CD4-positive, alpha-beta T cell (primary cell): ENCODE measurements at regions not wholly inside any gene's neighbourhood (a gene's known extent, or its start where the extent isn't known, plus 50 kb on each side); places are given as distances from the start of the nearest gene placed in this dataset.

Source experiments
- ATAC-seq: fragments of 200-7000 bp; cut with Tn5 transposase; one replicate; pipeline ENCODE4 v1.10.0; 2022; ENCODE audit warnings: mild to moderate bottlenecking; ENCODE audit not compliant: poor library complexity
- CTCF ChIA-PET: fragments of 350-600 bp; sonication (Branson Sonifier 250); formaldehyde crosslinking; loops from one replicate; lab custom pipeline; 2021; ENCODE audit warnings: antibody characterized with exemption, inconsistent platforms; lab: Charles Lee
- POLR2A ChIA-PET: fragments of 350-600 bp; sonication (Branson Sonifier 250); formaldehyde crosslinking; loops from one replicate; lab custom pipeline; 2021; ENCODE audit warnings: antibody characterized with exemption, inconsistent platforms; lab: Charles Lee
- DNase-seq, 14 experiments: peaks; one replicate each; pipeline ENCODE4 v3.0.0-alpha.2; 2013 to 2020; ENCODE audit warnings: mixed read lengths in 2 of 14
- H3K27ac ChIP-seq, 2 donors: one replicate each; pipeline versions ENCODE4 v1.5.1 to v1.7.0; 2013; ENCODE audit warnings: low read length in 2 of 2, low read depth in 1 of 2, mild to moderate bottlenecking in 1 of 2
- H3K27me3 ChIP-seq, 2 experiments: 1 replicate in 1 of 2; 2 replicates in 1 of 2; pipeline versions ENCODE4 v1.6.1 to v1.7.0; 2013; ENCODE audit warnings: low read length in 2 of 2, control low read depth in 1 of 2, mild to moderate bottlenecking in 1 of 2, moderate library complexity in 1 of 2; ENCODE audit not compliant: insufficient read depth in 2 of 2, control insufficient read depth in 1 of 2
- H3K36me3 ChIP-seq: one replicate; pipeline ENCODE4 v1.6.1; 2013; ENCODE audit warnings: low read length, control low read depth; ENCODE audit not compliant: insufficient read depth
- H3K4me1 ChIP-seq: one replicate; pipeline ENCODE4 v1.6.1; 2013; ENCODE audit warnings: low read length, control low read depth; ENCODE audit not compliant: insufficient read depth
- H3K4me3 ChIP-seq: one replicate; pipeline ENCODE4 v1.5.1; 2013; ENCODE audit warnings: mild to moderate bottlenecking, low read length, moderate library complexity
- H3K9me3 ChIP-seq, 2 experiments: 1 replicate in 1 of 2; 2 replicates in 1 of 2; pipeline versions ENCODE4 v1.6.1 to v1.7.0; 2013; ENCODE audit warnings: low read length in 2 of 2, mild to moderate bottlenecking in 2 of 2, control low read depth in 1 of 2, moderate library complexity in 1 of 2; ENCODE audit not compliant: control insufficient read depth in 1 of 2, insufficient read depth in 1 of 2
- H3K27ac Mint-ChIP-seq: one replicate; pipeline ENCODE4 v1.8.0; 2020; ENCODE audit warnings: mixed read lengths
- H3K27me3 Mint-ChIP-seq: one replicate; pipeline ENCODE4 v1.8.0; 2021; ENCODE audit warnings: mixed read lengths
- H3K36me3 Mint-ChIP-seq: one replicate; pipeline ENCODE4 v1.8.0; 2021; ENCODE audit warnings: low read depth, mixed read lengths
- H3K4me1 Mint-ChIP-seq: one replicate; pipeline ENCODE4 v1.8.0; 2021; ENCODE audit warnings: low read depth, mixed read lengths
- H3K4me3 Mint-ChIP-seq: one replicate; pipeline ENCODE4 v1.8.0; 2020; ENCODE audit warnings: mild to moderate bottlenecking, mixed read lengths
- H3K9me3 Mint-ChIP-seq: one replicate; pipeline ENCODE4 v1.8.0; 2020; ENCODE audit warnings: mixed read lengths
- intact Hi-C, 2 experiments: fragments of 100-400 bp; cut with DNase I in 1 of 2; cut with micrococcal nuclease in 1 of 2; formaldehyde crosslinking; loops; one replicate each; pipeline versions ENCODE4 v1.15.1 to v1.9.0; 2023 to 2025; cut with DNase I, micrococcal nuclease
- TF ChIP-seq, protein P1 (sequence below): fragments of 200-600 bp; IDR thresholded peaks from one replicate; pipeline ENCODE4 v1.8.0; 2022; ENCODE audit warnings: antibody characterized with exemption, mild to moderate bottlenecking

- Mint-ChIP-seq H3K4me1 (no peaks in the 10 kb centered on the region), H3K27me3 (no peaks in the 10 kb centered on the region), H3K36me3 (no peaks in the 10 kb centered on the region), H3K27ac (no peak overlapping the region), H3K4me3 (no peak overlapping the region), H3K9me3 (peaks cover 12% of the 10 kb centered on the region)
- no peaks in the 10 kb centered on the region for H3K9me3 ChIP-seq
- ChIA-PET CTCF (interaction anchor here (1.0 kb wide), 1 partner anchor 14 kb away, joined by 3 read pairs; no protein-coding TSS in a partner anchor), POLR2A (no interaction called here)
- no peaks in the 10 kb centered on the region for H3K4me1 ChIP-seq
- H3K36me3 ChIP-seq, result no peaks in the 10 kb centered on the region
- DNase-seq (no peak), ATAC-seq (no peak)
- TF ChIP-seq, protein P1, sequence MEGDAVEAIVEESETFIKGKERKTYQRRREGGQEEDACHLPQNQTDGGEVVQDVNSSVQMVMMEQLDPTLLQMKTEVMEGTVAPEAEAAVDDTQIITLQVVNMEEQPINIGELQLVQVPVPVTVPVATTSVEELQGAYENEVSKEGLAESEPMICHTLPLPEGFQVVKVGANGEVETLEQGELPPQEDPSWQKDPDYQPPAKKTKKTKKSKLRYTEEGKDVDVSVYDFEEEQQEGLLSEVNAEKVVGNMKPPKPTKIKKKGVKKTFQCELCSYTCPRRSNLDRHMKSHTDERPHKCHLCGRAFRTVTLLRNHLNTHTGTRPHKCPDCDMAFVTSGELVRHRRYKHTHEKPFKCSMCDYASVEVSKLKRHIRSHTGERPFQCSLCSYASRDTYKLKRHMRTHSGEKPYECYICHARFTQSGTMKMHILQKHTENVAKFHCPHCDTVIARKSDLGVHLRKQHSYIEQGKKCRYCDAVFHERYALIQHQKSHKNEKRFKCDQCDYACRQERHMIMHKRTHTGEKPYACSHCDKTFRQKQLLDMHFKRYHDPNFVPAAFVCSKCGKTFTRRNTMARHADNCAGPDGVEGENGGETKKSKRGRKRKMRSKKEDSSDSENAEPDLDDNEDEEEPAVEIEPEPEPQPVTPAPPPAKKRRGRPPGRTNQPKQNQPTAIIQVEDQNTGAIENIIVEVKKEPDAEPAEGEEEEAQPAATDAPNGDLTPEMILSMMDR, result no peak
- no peaks in the 10 kb centered on the region for H3K27me3 ChIP-seq
- H3K27ac ChIP-seq, result no peak overlapping the region
- intact Hi-C loops, result no loop called here
- no peak overlapping the region for H3K4me3 ChIP-seq
Observed at GRCh38 chr5:24045046-24045445, 537.6 kb downstream of the PRDM9 start.

DNA sequence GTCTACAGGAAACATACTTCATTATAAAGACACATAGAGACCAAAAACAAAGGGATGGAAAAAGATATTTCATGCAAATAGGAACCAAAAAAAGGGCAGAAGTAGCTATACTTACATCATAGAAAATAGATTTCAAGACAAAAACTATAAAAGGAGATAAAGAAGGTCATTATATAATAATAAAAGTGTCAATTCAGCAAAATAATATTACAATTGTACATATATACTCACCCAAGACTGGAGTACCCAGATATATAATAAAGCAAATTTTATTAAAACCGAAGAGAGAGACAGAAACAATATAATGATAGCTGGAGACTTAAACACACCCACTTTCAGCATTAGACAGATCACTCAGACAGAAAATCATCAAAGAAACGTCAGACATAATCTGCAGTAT lies 546.3 kb downstream of the PRDM9 start:
- ATAC-seq (no peak), DNase-seq (no peak)
- Mint-ChIP-seq H3K9me3 (peaks cover 23% of the 10 kb centered on the region), H3K4me1 (no peaks in the 10 kb centered on the region), H3K36me3 (no peaks in the 10 kb centered on the region), H3K27me3 (no peaks in the 10 kb centered on the region), H3K27ac (no peak overlapping the region), H3K4me3 (no peak overlapping the region)
- CTCF ChIA-PET, result no interaction called here
- Histone ChIP-seq H3K27ac (no peak overlapping the region), H3K9me3 (peaks cover 0 to 9% of the 10 kb centered on the region in 2 experiments), H3K4me3 (no peak overlapping the region), H3K27me3 (no peaks in the 10 kb centered on the region), H3K4me1 (no peaks in the 10 kb centered on the region), H3K36me3 (no peaks in the 10 kb centered on the region)
- POLR2A ChIA-PET, result no interaction called here
- TF ChIP-seq, protein P1, result no peak
- intact Hi-C loops, result no loop called here

DNA sequence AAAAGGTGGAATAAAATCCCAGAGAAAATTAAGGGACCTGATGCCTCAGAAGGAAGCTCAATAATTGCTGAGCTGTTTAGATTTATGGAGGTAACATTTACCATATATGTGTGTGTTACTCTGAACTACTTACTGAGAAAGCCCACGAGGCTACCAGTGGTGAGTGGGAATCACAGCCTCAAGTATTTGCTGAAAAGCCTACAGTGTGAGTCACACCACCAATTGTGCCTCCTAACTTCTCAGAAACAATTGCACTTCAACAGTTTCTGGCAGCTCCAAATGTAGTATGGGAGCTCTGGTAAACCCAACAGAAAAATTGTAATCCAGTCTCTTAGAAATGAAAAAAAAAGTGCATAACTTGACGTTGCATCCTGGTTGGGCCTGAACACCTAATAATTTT lies 551.6 kb downstream of the PRDM9 start:
- Histone ChIP-seq H3K27ac (no peak overlapping the region), H3K27me3 (no peaks in the 10 kb centered on the region), H3K9me3 (peaks cover 3 to 5% of the 10 kb centered on the region in 2 experiments), H3K4me1 (no peaks in the 10 kb centered on the region), H3K4me3 (no peak overlapping the region), H3K36me3 (no peaks in the 10 kb centered on the region)
- H3K4me1 Mint-ChIP-seq, result no peaks in the 10 kb centered on the region
- CTCF ChIA-PET, result interaction anchor here (1.0 kb wide), 1 partner anchor 14 kb away, joined by 3 read pairs; no protein-coding TSS in a partner anchor
- intact Hi-C loops, result no loop called here
- peaks cover 19% of the 10 kb centered on the region for H3K9me3 Mint-ChIP-seq
- no peak overlapping the region for H3K27ac Mint-ChIP-seq
- ATAC-seq, result no peak
- TF ChIP-seq, protein P1, result no peak
- no peaks in the 10 kb centered on the region for H3K27me3 Mint-ChIP-seq
- no peak for DNase-seq
- POLR2A ChIA-PET, result no interaction called here
- H3K4me3 Mint-ChIP-seq, result no peak overlapping the region
- no peaks in the 10 kb centered on the region for H3K36me3 Mint-ChIP-seq
